OCI-LY3 (cell line): ENCODE measurements at regions not wholly inside any gene's neighbourhood (a gene's known extent, or its start where the extent isn't known, plus 50 kb on each side); places are given as distances from the start of the nearest gene placed in this dataset.

Experiments
- H2AFZ ChIP-seq: fragments of 200-600, 300-600 bp; shearing (Covaris generic); 2 replicates; pipeline ENCODE4 v1.6.0; 2014; ENCODE audit warnings: antibody characterized with exemption, low read depth, low read length
- H3K27ac ChIP-seq: fragments of 200-600, 300-600 bp; sonication (generic); 2 replicates; pipeline ENCODE4 v1.5.1; 2014; ENCODE audit warnings: mild to moderate bottlenecking, low read length, moderate library complexity, mixed read lengths
- H3K27me3 ChIP-seq: fragments of 200-600, 300-600 bp; sonication (generic); 2 replicates; pipeline ENCODE4 v1.6.1; 2014; ENCODE audit warnings: low read depth, low read length, mixed read lengths
- H3K36me3 ChIP-seq: fragments of 200-600, 300-600 bp; sonication (generic); replicated peaks from 2 replicates; pipeline ENCODE3; 2014; ENCODE audit warnings: low read depth, low read length, mixed read lengths
- H3K4me1 ChIP-seq: fragments of 300-600, 200-600 bp; sonication (generic); 2 replicates; pipeline ENCODE4 v1.6.1; 2014; ENCODE audit warnings: low read length, mixed read lengths
- H3K4me2 ChIP-seq: fragments of 200-600, 300-600 bp; sonication (generic); 2 replicates; pipeline ENCODE4 v1.6.1; 2014; ENCODE audit warnings: low read length, mixed read lengths
- H3K4me3 ChIP-seq: fragments of 300-600, 200-600 bp; sonication (generic); 2 replicates; pipeline ENCODE4 v1.5.1; 2014; ENCODE audit warnings: antibody characterized with exemption, mild to moderate bottlenecking, low read length, moderate library complexity
- H3K79me2 ChIP-seq: fragments of 300-600, 200-600 bp; shearing (Covaris generic); 2 replicates; pipeline ENCODE4 v1.6.1; 2014; ENCODE audit warnings: mild to moderate bottlenecking, low read length, mixed read lengths
- H3K9ac ChIP-seq: fragments of 300-600, 200-600 bp; shearing (Covaris generic); 2 replicates; pipeline ENCODE4 v1.6.0; 2014; ENCODE audit warnings: mild to moderate bottlenecking, low read length, moderate library complexity
- H3K9me3 ChIP-seq: fragments of 200-600, 300-600 bp; shearing (Covaris generic); 2 replicates; pipeline ENCODE4 v1.6.1; 2014; ENCODE audit warnings: low read length, mixed read lengths; ENCODE audit not compliant: insufficient read depth
- H4K20me1 ChIP-seq: fragments of 200-600, 300-600 bp; sonication (generic); 2 replicates; pipeline ENCODE4 v1.6.1; 2016; ENCODE audit warnings: low read length, mixed read lengths; ENCODE audit not compliant: insufficient read depth
- CTCF ChIP-seq: fragments of 200-600, 300-600 bp; sonication (generic); IDR thresholded peaks from 2 replicates; pipeline ENCODE4 v1.5.1; 2014; ENCODE audit warnings: antibody characterized with exemption, low read length, low read depth
- EZH2phosphoT487 ChIP-seq: fragments of 200-600 bp; shearing (Covaris generic); IDR thresholded peaks from 2 replicates; pipeline ENCODE4 v1.6.1; 2018; ENCODE audit warnings: antibody characterized with exemption, mixed run types, low read depth

- peaks cover 15% of the 10 kb centered on the region for H3K9me3 ChIP-seq
- H3K27me3 ChIP-seq, result peaks cover 6% of the 10 kb centered on the region; the same call in 1 of the 2 replicates
- H3K4me1 ChIP-seq, result no peaks in the 10 kb centered on the region
- TF ChIP-seq EZH2phosphoT487 (no peak), CTCF (no peak)
- H3K36me3 ChIP-seq, result peaks cover 5% of the 10 kb centered on the region
- H3K27ac ChIP-seq, result no peak overlapping the region
- no peak overlapping the region for H2AFZ ChIP-seq
- H3K79me2 ChIP-seq, result no peaks in the 10 kb centered on the region
- H4K20me1 ChIP-seq, result no peaks in the 10 kb centered on the region
- H3K9ac ChIP-seq, result no peak overlapping the region
- H3K4me2 ChIP-seq, result no peak overlapping the region
- H3K4me3 ChIP-seq, result no peak overlapping the region
These were observed 98.2 kb upstream of the SLC66A3 start for GRCh38 chr2:11057031-11057430.

GRCh38 chr2:11058129-11058528, 97.1 kb upstream of the SLC66A3 start:
- H3K27ac ChIP-seq, result no peak overlapping the region
- H3K9ac ChIP-seq, result no peak overlapping the region
- H3K4me2 ChIP-seq, result no peak overlapping the region
- H2AFZ ChIP-seq, result no peak overlapping the region
- no peaks in the 10 kb centered on the region for H4K20me1 ChIP-seq
- H3K4me1 ChIP-seq, result no peaks in the 10 kb centered on the region
- H3K79me2 ChIP-seq, result no peaks in the 10 kb centered on the region
- peaks cover 6% of the 10 kb centered on the region; the same call in 1 of the 2 replicates for H3K27me3 ChIP-seq
- no peak overlapping the region for H3K4me3 ChIP-seq
- peaks cover 15% of the 10 kb centered on the region for H3K9me3 ChIP-seq
- no peak for TF ChIP-seq EZH2phosphoT487
- TF ChIP-seq CTCF, result no peak
- peaks cover 5% of the 10 kb centered on the region for H3K36me3 ChIP-seq

- no peak overlapping the region for H2AFZ ChIP-seq
- H3K36me3 ChIP-seq, result peaks cover 5% of the 10 kb centered on the region
- H3K79me2 ChIP-seq, result no peaks in the 10 kb centered on the region
- peaks cover 15% of the 10 kb centered on the region for H3K9me3 ChIP-seq
- H3K4me3 ChIP-seq, result no peak overlapping the region
- H3K4me1 ChIP-seq, result no peaks in the 10 kb centered on the region
- no peak overlapping the region for H3K4me2 ChIP-seq
- H3K27me3 ChIP-seq, result peaks cover 9% of the 10 kb centered on the region; the same call in 1 of the 2 replicates
- H4K20me1 ChIP-seq, result no peaks in the 10 kb centered on the region
- TF ChIP-seq EZH2phosphoT487, result no peak
- no peak for TF ChIP-seq CTCF
- H3K9ac ChIP-seq, result no peak overlapping the region
- no peak overlapping the region for H3K27ac ChIP-seq
These were observed 94.7 kb upstream of the SLC66A3 start for GRCh38 chr2:11060376-11061169.

GRCh38 chr2:11065833-11066485, 89.3 kb upstream of the SLC66A3 start:
- Histone ChIP-seq H3K27me3 (peaks cover 4% of the 10 kb centered on the region; the same call in 1 of the 2 replicates), H3K9me3 (peaks cover 7% of the 10 kb centered on the region), H3K27ac (no peak overlapping the region)

More at GRCh38 chr2:11065833-11066485, 89.3 kb upstream of the SLC66A3 start:
- Histone ChIP-seq H3K9ac (no peak overlapping the region), H3K4me3 (no peak overlapping the region), H4K20me1 (no peaks in the 10 kb centered on the region), H3K4me1 (peaks cover 21% of the 10 kb centered on the region), H3K79me2 (no peaks in the 10 kb centered on the region), H3K4me2 (no peak overlapping the region), H2AFZ (no peak overlapping the region), H3K36me3 (peaks cover 3% of the 10 kb centered on the region)
- TF ChIP-seq EZH2phosphoT487 (no peak), CTCF (no peak)
